ENCODE measurements at regions not wholly inside any gene's neighbourhood (a gene's known extent, or its start where the extent isn't known, plus 50 kb on each side); places are given as distances from the start of the nearest gene placed in this dataset.

- no peak for TF ChIP-seq CTCF (IDR thresholded peaks at IDR 0.05)
- TF ChIP-seq POLR2A (IDR thresholded peaks at IDR 0.05): no peak
Measured at GRCh38 chr12:92076101-92076500, 69.5 kb downstream of the BTG1 start.
